Upper lobe of left lung (tissue), 6 donors: ENCODE measurements at regions not wholly inside any gene's neighbourhood (a gene's known extent, or its start where the extent isn't known, plus 50 kb on each side); places are given as distances from the start of the nearest gene placed in this dataset.

Experiments
- ATAC-seq, 2 donors: fragments of 200-7000 bp; cut with Tn5 transposase; one replicate each; pipeline ENCODE4 v1.9.1; 2022; ENCODE audit warnings: mild to moderate bottlenecking in 2 of 2, moderate library complexity in 2 of 2; ENCODE audit not compliant: low FRiP score in 2 of 2
- DNase-seq, 2 donors: peaks; one replicate each; pipeline ENCODE4 v3.0.0-alpha.2; 2019 to 2020
- H3K27ac ChIP-seq, 4 donors: fragments of 200-600 bp; sonication (generic); one replicate each; pipeline ENCODE4 v1.5.1; 2016 to 2019
- H3K27me3 ChIP-seq, 4 donors: fragments of 200-600 bp; sonication (generic); one replicate each; pipeline ENCODE4 v1.5.1; 2017 to 2019
- H3K36me3 ChIP-seq, 4 donors: fragments of 200-600 bp; sonication (generic); one replicate each; pipeline ENCODE4 v1.5.1; 2016 to 2019
- H3K4me1 ChIP-seq, 4 donors: fragments of 200-600 bp; sonication (generic); one replicate each; pipeline ENCODE4 v1.5.1; 2018 to 2019
- H3K4me3 ChIP-seq, 4 donors: fragments of 200-600 bp; sonication (generic); one replicate each; pipeline ENCODE4 v1.5.1; 2017 to 2019; ENCODE audit warnings: mild to moderate bottlenecking in 2 of 4, moderate library complexity in 1 of 4
- H3K9me3 ChIP-seq, 4 donors: fragments of 200-600 bp; sonication (generic); one replicate each; pipeline ENCODE4 v1.5.1; 2018 to 2019
- EP300 ChIP-seq, 4 donors: sonication (generic); formaldehyde crosslinking; IDR thresholded peaks; one replicate each; pipeline ENCODE4 v1.5.1; 2017; ENCODE audit warnings: antibody characterized with exemption in 4 of 4, control low read depth in 2 of 4
- POLR2A ChIP-seq, 4 donors: fragments of 450-650 bp; IDR thresholded peaks; one replicate each; pipeline ENCODE4 v1.5.1; 2016 to 2017; ENCODE audit warnings: antibody characterized with exemption in 4 of 4, mild to moderate bottlenecking in 2 of 4
- POLR2AphosphoS5 ChIP-seq, 2 donors: sonication (generic); formaldehyde crosslinking; IDR thresholded peaks; one replicate each; pipeline ENCODE4 v1.5.1; 2017; ENCODE audit warnings: antibody characterized with exemption in 2 of 2
- WGBS, 2 donors: methylation state at CpG; one replicate each; pipeline ENCODE4 v1.1.5; 2017 to 2018; 5-methylcytosine and 5-hydroxymethylcytosine counted together
- TF ChIP-seq, protein P1 (sequence below), 6 experiments: fragments of 450-650 bp in 4 of 6; fragments of 200-600 bp in 2 of 6; sonication (generic) in 2 of 6; IDR thresholded peaks; one replicate each; pipeline ENCODE4 v1.5.1; 2016 to 2019; ENCODE audit warnings: antibody characterized with exemption in 6 of 6
- donor health status: DM: no; HTN: no; CAD: no; lungs with moderate emphysema.
- donor health status: DM: no; HTN: yes; CAD: no; lungs with severe emphysema.

GRCh38 chr13:97583907-97584497 is 150.0 kb downstream of the RAP2A start:
- Histone ChIP-seq H3K27me3 (no peaks in the 10 kb centered on the region), H3K4me3 (no peak overlapping the region), H3K36me3 (no peaks in the 10 kb centered on the region), H3K9me3 (no peaks in the 10 kb centered on the region), H3K4me1 (no peaks in the 10 kb centered on the region), H3K27ac (no peak overlapping the region)
- no peak for TF ChIP-seq POLR2A (IDR thresholded peaks at IDR 0.05)
- TF ChIP-seq, protein P1, sequence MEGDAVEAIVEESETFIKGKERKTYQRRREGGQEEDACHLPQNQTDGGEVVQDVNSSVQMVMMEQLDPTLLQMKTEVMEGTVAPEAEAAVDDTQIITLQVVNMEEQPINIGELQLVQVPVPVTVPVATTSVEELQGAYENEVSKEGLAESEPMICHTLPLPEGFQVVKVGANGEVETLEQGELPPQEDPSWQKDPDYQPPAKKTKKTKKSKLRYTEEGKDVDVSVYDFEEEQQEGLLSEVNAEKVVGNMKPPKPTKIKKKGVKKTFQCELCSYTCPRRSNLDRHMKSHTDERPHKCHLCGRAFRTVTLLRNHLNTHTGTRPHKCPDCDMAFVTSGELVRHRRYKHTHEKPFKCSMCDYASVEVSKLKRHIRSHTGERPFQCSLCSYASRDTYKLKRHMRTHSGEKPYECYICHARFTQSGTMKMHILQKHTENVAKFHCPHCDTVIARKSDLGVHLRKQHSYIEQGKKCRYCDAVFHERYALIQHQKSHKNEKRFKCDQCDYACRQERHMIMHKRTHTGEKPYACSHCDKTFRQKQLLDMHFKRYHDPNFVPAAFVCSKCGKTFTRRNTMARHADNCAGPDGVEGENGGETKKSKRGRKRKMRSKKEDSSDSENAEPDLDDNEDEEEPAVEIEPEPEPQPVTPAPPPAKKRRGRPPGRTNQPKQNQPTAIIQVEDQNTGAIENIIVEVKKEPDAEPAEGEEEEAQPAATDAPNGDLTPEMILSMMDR (IDR thresholded peaks at IDR 0.05) = no peak
- no peak for TF ChIP-seq EP300 (IDR thresholded peaks at IDR 0.05)
- TF ChIP-seq POLR2AphosphoS5 (IDR thresholded peaks at IDR 0.05) = no peak
- 68 to 72% methylated on average over 3 of the region's 3 CpGs for WGBS, 2 donors
- DNase-seq = no peak
- ATAC-seq = no peak

DNA sequence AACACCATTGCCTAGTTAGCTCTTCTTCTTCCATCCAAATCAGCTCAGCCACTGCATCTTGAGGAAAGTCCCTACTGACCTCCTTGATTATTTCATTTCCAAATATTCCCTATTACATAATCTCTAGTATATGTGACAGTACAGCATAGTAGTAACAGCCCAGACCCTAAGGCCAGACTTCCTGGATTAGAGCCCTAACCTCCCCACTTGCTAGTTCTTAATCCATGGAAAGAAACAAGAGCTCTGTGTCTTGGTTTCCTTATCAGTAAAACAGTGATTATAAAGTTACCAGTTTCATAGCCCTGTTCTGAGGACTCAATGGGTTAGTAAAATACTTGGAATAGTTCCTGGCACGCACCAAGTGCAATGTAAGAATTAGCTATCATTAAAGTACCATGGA is 153.0 kb downstream of the RAP2A start:
- no peak for TF ChIP-seq POLR2A (IDR thresholded peaks at IDR 0.05)
- TF ChIP-seq, protein P1 (IDR thresholded peaks at IDR 0.05) = no peak
- TF ChIP-seq EP300 (IDR thresholded peaks at IDR 0.05) = no peak
- no peak for TF ChIP-seq POLR2AphosphoS5 (IDR thresholded peaks at IDR 0.05)
- Histone ChIP-seq H3K9me3 (no peaks in the 10 kb centered on the region), H3K27ac (no peak overlapping the region), H3K4me3 (no peak overlapping the region), H3K36me3 (no peaks in the 10 kb centered on the region), H3K4me1 (no peaks in the 10 kb centered on the region), H3K27me3 (no peaks in the 10 kb centered on the region)
- DNase-seq (no peak), ATAC-seq (peak in 1 of 2 donors; percentile 17)
- WGBS, 2 donors = 64 to 70% methylated on average over 1 of the region's 1 CpG

DNA sequence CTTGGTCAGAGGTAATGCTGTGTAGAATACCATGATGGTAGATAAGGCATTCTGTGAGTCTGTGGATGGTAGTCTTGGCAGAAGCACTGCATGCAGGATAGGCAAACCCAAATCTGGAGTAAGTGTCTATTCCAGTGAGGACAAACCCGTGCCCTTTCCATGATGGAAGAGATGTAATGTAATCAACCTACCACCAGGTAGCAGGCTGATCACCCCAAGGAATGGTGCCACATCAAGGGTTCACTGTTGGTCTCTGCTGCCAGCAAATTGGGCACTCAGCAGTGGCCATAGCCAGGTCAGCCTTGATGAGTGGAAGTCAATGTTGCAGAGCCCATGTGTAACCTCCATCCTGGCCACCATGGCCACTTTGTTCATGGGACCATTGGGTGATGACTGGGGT is 155.0 kb downstream of the RAP2A start:
- Histone ChIP-seq H3K36me3 (no peaks in the 10 kb centered on the region), H3K27ac (no peak overlapping the region), H3K27me3 (no peaks in the 10 kb centered on the region), H3K9me3 (no peaks in the 10 kb centered on the region), H3K4me3 (no peak overlapping the region), H3K4me1 (no peaks in the 10 kb centered on the region)
- TF ChIP-seq POLR2A (IDR thresholded peaks at IDR 0.05) = no peak
- TF ChIP-seq, protein P1 (IDR thresholded peaks at IDR 0.05) = no peak
- TF ChIP-seq POLR2AphosphoS5 (IDR thresholded peaks at IDR 0.05) = no peak
- TF ChIP-seq EP300 (IDR thresholded peaks at IDR 0.05) = no peak
- DNase-seq (no peak), ATAC-seq (no peak)
- WGBS, 2 donors = 79 to 100% methylated on average over 1 of the region's 1 CpG

- Histone ChIP-seq H3K9me3 (no peaks in the 10 kb centered on the region), H3K27ac (no peak overlapping the region), H3K36me3 (no peaks in the 10 kb centered on the region), H3K4me3 (no peak overlapping the region), H3K27me3 (no peaks in the 10 kb centered on the region), H3K4me1 (no peaks in the 10 kb centered on the region)
- 49 to 70% methylated on average over 3 of the region's 3 CpGs for WGBS, 2 donors
- TF ChIP-seq POLR2A (IDR thresholded peaks at IDR 0.05) (no peak), EP300 (IDR thresholded peaks at IDR 0.05) (no peak), POLR2AphosphoS5 (IDR thresholded peaks at IDR 0.05) (no peak)
- TF ChIP-seq, protein P1 (IDR thresholded peaks at IDR 0.05) = no peak
- ATAC-seq = no peak
- no peak for DNase-seq
Measured at GRCh38 chr13:97600458-97601075, 166.6 kb downstream of the RAP2A start.

DNA sequence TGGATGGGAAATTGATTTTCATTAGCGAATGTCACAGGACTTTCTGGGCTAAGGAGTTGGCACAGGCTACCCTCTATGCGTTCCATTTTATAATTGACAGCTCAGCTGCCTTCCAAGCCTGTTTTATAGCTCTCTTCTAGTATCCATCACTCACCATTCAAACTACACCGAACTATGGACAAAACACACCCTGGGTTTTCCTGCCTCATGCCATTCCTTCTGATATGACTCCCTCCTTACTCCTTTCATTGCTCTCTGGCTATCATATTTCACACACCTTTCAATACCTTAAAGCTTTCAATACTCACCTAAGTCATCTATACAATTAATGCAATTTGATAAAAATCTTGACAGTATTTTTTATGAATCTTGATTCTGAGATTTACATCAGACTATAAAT is 181.3 kb downstream of the RAP2A start:
- no peak for ATAC-seq
- 63 to 82% methylated on average over 3 of the region's 3 CpGs for WGBS, 2 donors

More for the DNA sequence above, 181.3 kb downstream of the RAP2A start:
- Histone ChIP-seq H3K27me3 (no peaks in the 10 kb centered on the region), H3K27ac (no peak overlapping the region), H3K36me3 (no peaks in the 10 kb centered on the region), H3K9me3 (no peaks in the 10 kb centered on the region), H3K4me1 (no peaks in the 10 kb centered on the region), H3K4me3 (no peak overlapping the region)
- DNase-seq = no peak
- no peak for TF ChIP-seq POLR2A (IDR thresholded peaks at IDR 0.05)
- TF ChIP-seq POLR2AphosphoS5 (IDR thresholded peaks at IDR 0.05) = no peak
- TF ChIP-seq, protein P1 (IDR thresholded peaks at IDR 0.05) = no peak
- TF ChIP-seq EP300 (IDR thresholded peaks at IDR 0.05) = no peak
